ENCODE measurements at regions not wholly inside any gene's neighbourhood (a gene's known extent, or its start where the extent isn't known, plus 50 kb on each side); places are given as distances from the start of the nearest gene placed in this dataset.
A peak's percentile ranks its signal among the peaks of the same experiment; 100 is the strongest.
"Not testable (repeated sequence)": the region's sequence is repeated elsewhere in the genome, so short reads cannot be mapped to it uniquely, and the experiment has no call there.

GRCh38 chr2:31813016-31813415 is 197.8 kb downstream of the MEMO1 start:
- H3K36me3 Mint-ChIP-seq = no peaks in the 10 kb centered on the region
- no peaks in the 10 kb centered on the region for H3K27me3 Mint-ChIP-seq
- H3K27ac Mint-ChIP-seq = peak overlapping the region; percentile 37
- peaks cover 3% of the 10 kb centered on the region for H3K9me3 Mint-ChIP-seq (ENCODE audit: low read depth)
- no peak overlapping the region for H3K4me3 Mint-ChIP-seq
- peaks cover 18% of the 10 kb centered on the region for H3K4me1 Mint-ChIP-seq (ENCODE audit: low read depth)

- H3K27ac Mint-ChIP-seq = peak overlapping the region; percentile 42
- H3K4me3 Mint-ChIP-seq = peak overlapping the region; percentile 8
- H3K27me3 Mint-ChIP-seq = no peaks in the 10 kb centered on the region
- no peaks in the 10 kb centered on the region for H3K9me3 Mint-ChIP-seq (ENCODE audit: low read depth)
- H3K4me1 Mint-ChIP-seq (ENCODE audit: low read depth) = peaks cover 18% of the 10 kb centered on the region
- H3K36me3 Mint-ChIP-seq = no peaks in the 10 kb centered on the region
Observed at GRCh38 chr2:31812051-31812798, 198.6 kb downstream of the MEMO1 start.

DNA sequence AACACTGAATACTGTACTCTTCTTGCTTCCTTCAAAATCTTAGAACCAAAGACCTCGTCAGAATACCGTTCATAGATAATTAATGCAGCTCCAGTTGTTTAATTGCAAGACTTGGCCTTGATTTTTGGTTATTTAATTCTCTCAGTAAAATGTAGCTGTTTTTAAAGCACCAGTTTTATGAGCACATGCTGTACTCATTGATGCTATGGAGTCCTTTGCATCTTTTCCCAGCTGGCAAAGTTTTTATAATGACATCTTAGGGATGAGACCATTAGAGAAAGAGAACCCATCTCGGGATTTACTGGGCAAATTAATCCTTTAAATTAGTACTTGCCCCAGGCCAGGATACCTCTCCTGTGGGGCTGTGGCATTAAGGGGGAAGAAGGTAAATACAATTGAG is 199.3 kb downstream of the MEMO1 start:
- H3K27me3 Mint-ChIP-seq = no peaks in the 10 kb centered on the region
- no peak overlapping the region for H3K4me3 Mint-ChIP-seq

DNA sequence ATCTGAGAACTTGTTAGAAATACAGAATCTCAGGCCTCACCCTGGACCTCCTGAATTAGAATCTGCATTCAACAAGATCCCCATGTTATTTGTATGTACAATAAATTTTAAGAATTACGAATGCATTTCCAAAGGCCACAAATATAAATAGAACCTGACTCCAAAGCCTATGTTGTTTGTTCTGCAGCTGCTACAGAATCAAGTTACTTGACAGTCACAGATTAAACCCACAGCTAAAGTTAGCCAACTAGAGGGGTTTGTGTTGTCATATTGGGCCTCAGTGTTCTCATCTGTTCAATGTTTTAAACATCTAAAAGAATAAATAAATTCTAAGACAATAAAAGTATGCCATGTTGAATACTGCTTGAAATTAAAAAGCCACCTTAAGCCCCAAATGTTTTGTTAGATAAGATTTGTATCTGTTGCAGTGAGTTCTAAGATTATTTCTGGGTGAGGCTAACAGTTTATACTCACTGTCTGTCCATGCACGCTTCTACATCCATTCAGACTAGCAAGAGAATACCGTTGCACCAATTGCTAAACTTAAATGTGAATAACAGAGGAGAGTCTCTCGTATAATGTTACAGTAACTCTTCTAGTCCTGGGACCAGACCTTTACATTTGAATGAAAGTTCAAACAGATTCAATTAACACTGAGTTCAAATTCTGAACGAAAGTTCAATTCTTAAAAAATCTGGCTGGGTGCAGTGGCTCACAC is 200.4 kb downstream of the MEMO1 start:
- Mint-ChIP-seq H3K27ac (no peak overlapping the region), H3K4me1 (ENCODE audit: low read depth) (peaks cover 18% of the 10 kb centered on the region), H3K9me3 (ENCODE audit: low read depth) (no peaks in the 10 kb centered on the region), H3K27me3 (no peaks in the 10 kb centered on the region), H3K36me3 (no peaks in the 10 kb centered on the region), H3K4me3 (no peak overlapping the region)

More for the DNA sequence above, 199.3 kb downstream of the MEMO1 start:
- Mint-ChIP-seq H3K4me1 (ENCODE audit: low read depth) (peaks cover 18% of the 10 kb centered on the region), H3K36me3 (no peaks in the 10 kb centered on the region), H3K9me3 (ENCODE audit: low read depth) (no peaks in the 10 kb centered on the region), H3K27ac (peak overlapping the region; percentile 71)

DNA sequence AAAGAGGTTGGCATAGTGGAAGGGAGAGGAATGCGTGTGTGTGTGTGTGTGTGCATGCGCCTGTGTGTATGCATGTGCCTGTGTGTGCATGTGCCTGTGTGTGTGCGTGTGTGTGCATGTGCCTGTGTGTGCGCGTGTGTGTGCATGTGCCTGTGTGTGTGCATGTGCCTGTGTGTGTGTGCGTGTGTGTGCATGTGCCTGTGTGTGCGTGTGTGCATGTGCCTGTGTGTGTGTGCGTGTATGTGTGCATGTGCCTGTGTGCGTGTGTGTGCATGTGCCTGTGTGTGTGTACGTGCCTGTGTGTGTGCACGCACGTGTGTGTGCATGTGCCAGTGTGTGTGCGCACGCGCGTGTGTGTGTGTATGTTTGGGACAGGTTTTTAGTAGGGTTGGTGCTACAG is 205.1 kb downstream of the MEMO1 start:
- Mint-ChIP-seq H3K27ac (no peak overlapping the region), H3K4me3 (no peak overlapping the region), H3K36me3 (no peaks in the 10 kb centered on the region), H3K9me3 (ENCODE audit: low read depth) (no peaks in the 10 kb centered on the region), H3K4me1 (ENCODE audit: low read depth) (peaks cover 5% of the 10 kb centered on the region), H3K27me3 (peaks cover 2% of the 10 kb centered on the region)

GRCh38 chr2:31803481-31804153 is 207.2 kb downstream of the MEMO1 start:
- H3K4me1 Mint-ChIP-seq (ENCODE audit: low read depth); H3K27me3 Mint-ChIP-seq; H3K9me3 Mint-ChIP-seq (ENCODE audit: low read depth); H3K4me3 Mint-ChIP-seq; H3K36me3 Mint-ChIP-seq; H3K27ac Mint-ChIP-seq: not testable (repeated sequence)

DNA sequence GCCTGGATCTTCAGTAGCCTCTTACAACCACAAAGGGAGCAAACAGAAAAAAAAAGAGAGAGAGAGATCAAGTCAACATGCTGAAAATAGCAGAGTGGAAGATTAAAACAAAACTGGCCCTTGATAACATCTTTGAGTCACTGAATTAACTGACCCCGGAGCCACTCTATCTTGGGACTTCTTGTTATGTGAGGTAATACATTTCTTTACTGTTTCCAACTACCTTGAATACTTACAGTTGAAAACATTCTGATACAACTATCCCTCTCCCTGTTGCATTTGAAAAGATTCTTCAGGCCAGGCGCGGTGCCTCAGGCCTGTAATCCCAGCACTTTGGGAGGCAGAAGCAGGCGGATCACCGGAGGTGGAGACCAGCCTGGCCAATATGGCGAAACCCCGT is 208.1 kb downstream of the MEMO1 start:
- H3K27me3 Mint-ChIP-seq = peaks cover 2% of the 10 kb centered on the region
- no peak overlapping the region for H3K27ac Mint-ChIP-seq
- no peak overlapping the region for H3K4me3 Mint-ChIP-seq
- H3K4me1 Mint-ChIP-seq (ENCODE audit: low read depth) = peaks cover 2% of the 10 kb centered on the region
- no peaks in the 10 kb centered on the region for H3K9me3 Mint-ChIP-seq (ENCODE audit: low read depth)
- H3K36me3 Mint-ChIP-seq = no peaks in the 10 kb centered on the region

- not testable (repeated sequence) for H3K27me3 Mint-ChIP-seq; H3K9me3 Mint-ChIP-seq (ENCODE audit: low read depth); H3K36me3 Mint-ChIP-seq; H3K4me1 Mint-ChIP-seq (ENCODE audit: low read depth); H3K4me3 Mint-ChIP-seq; H3K27ac Mint-ChIP-seq
Observed at GRCh38 chr2:31799282-31799681, 211.5 kb downstream of the MEMO1 start.

DNA sequence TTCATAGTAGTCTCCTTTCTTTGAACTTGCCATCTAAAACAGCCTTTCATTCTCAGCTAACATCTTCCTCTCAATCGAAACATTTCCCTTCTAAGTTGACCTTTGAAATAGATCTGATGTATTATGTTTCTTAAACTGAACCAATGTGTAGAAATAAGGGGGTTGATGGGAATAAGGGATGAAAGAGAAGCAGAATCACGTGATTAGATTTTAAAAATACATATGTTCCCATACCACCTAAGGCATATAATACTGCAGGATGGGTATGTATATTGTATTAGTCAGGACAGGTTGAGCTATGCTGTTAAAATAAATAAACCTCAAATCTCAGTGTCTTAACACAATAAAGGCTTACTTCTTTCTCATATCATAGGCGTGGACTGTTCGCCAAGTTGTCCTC is 207.5 kb upstream of the SRD5A2 start:
- H3K27ac Mint-ChIP-seq = no peak overlapping the region
- peaks cover 11% of the 10 kb centered on the region for H3K9me3 Mint-ChIP-seq (ENCODE audit: low read depth)
- peaks cover 10% of the 10 kb centered on the region for H3K27me3 Mint-ChIP-seq
- H3K4me1 Mint-ChIP-seq (ENCODE audit: low read depth) = no peaks in the 10 kb centered on the region
- no peak overlapping the region for H3K4me3 Mint-ChIP-seq
- peaks cover 2% of the 10 kb centered on the region for H3K36me3 Mint-ChIP-seq

DNA sequence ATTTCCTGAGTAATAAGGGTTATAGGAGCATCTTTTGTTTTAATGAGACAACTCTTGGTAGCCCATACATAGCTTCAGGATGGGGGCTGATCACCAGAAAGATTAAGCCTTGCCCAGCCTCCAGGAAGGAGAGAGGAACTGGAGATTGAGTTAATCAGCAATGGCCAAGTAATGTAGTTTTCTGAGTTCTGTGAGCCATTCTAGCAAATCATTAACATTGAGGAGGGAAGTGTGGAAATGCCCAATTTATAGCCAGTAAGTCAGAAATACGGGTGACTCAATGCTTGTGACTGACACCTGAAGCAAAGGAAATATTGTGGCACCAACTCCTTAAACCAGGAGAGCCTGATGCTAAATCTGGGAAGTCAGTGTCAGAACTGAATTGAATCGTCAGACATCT is 205.1 kb upstream of the SRD5A2 start:
- peaks cover 10% of the 10 kb centered on the region for H3K27me3 Mint-ChIP-seq
- H3K27ac Mint-ChIP-seq = no peak overlapping the region
- H3K36me3 Mint-ChIP-seq = peaks cover 2% of the 10 kb centered on the region
- no peak overlapping the region for H3K4me3 Mint-ChIP-seq
- no peaks in the 10 kb centered on the region for H3K4me1 Mint-ChIP-seq (ENCODE audit: low read depth)
- H3K9me3 Mint-ChIP-seq (ENCODE audit: low read depth) = peaks cover 16% of the 10 kb centered on the region

- Mint-ChIP-seq H3K4me3 (no peak overlapping the region), H3K36me3 (peaks cover 2% of the 10 kb centered on the region), H3K27ac (no peak overlapping the region), H3K4me1 (ENCODE audit: low read depth) (no peaks in the 10 kb centered on the region), H3K9me3 (ENCODE audit: low read depth) (peaks cover 18% of the 10 kb centered on the region), H3K27me3 (peaks cover 10% of the 10 kb centered on the region)
Observed at GRCh38 chr2:31784868-31785267, 204.1 kb upstream of the SRD5A2 start.

DNA sequence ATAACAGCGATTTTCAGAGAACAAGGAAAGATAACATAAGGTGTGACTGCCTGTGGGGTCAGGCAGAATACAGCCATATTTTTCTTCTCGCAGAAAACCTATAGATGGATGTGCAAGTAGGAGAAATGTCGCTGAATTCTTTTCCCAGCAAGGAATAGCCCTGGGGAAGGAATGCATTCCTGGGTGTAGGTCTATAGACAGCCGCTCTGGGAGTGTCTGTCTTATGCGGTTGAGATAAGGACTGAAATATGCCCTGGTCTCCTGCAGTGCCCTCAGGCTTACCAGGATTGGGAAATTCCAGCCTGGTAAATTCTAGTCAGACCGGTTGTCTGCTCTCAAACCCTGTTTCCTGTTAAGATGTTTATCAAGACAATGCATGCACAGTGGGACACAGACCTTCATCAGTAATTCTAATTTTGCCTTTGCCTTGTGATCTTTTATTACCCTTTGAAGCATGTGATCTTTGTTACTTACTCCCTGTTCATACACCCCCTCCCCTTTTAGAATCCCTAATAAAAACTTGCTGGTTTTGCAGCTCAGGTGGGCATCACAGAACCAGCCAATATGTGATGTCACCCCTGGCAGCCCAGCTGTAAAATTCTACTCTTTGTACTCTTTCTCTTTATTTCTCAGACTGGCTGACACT is 202.8 kb upstream of the SRD5A2 start:
- H3K36me3 Mint-ChIP-seq; H3K27me3 Mint-ChIP-seq; H3K27ac Mint-ChIP-seq; H3K4me1 Mint-ChIP-seq (ENCODE audit: low read depth); H3K4me3 Mint-ChIP-seq: not testable (repeated sequence)
- peaks cover 18% of the 10 kb centered on the region for H3K9me3 Mint-ChIP-seq (ENCODE audit: low read depth)

DNA sequence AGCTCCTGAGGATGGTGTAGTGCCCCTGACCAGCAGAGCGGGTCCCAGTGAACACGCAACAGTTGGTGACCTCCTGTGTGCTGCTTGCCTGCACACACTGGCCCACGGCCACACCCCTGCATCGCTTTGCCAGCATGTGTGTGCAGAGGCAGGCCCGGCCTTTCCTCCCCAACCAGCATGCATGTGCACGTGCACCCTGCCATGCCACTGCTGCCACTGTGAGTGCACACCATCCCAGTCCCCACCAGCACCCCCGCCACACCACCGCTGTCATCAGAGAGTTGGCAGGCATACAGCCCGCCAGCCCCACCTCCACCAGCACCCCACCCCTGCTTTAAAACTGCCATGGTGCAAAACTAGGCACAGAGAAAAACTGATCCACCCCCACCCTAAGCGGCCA is 197.4 kb upstream of the SRD5A2 start:
- Mint-ChIP-seq H3K4me1 (ENCODE audit: low read depth) (no peaks in the 10 kb centered on the region), H3K4me3 (no peak overlapping the region), H3K27me3 (peaks cover 2% of the 10 kb centered on the region), H3K27ac (no peak overlapping the region), H3K36me3 (no peaks in the 10 kb centered on the region), H3K9me3 (ENCODE audit: low read depth) (peaks cover 7% of the 10 kb centered on the region)

- no peaks in the 10 kb centered on the region for H3K4me1 Mint-ChIP-seq (ENCODE audit: low read depth)
- H3K27me3 Mint-ChIP-seq = peaks cover 2% of the 10 kb centered on the region
- no peaks in the 10 kb centered on the region for H3K36me3 Mint-ChIP-seq
- no peak overlapping the region for H3K4me3 Mint-ChIP-seq
- H3K9me3 Mint-ChIP-seq (ENCODE audit: low read depth) = no peaks in the 10 kb centered on the region
- H3K27ac Mint-ChIP-seq = no peak overlapping the region
Observed at GRCh38 chr2:31770741-31771140, 190.0 kb upstream of the SRD5A2 start.

Measured in activated naive CD8-positive, alpha-beta T cell (primary cell).